Liver (tissue), 8 donors: ENCODE measurements at regions not wholly inside any gene's neighbourhood (a gene's known extent, or its start where the extent isn't known, plus 50 kb on each side); places are given as distances from the start of the nearest gene placed in this dataset.

ENCODE experiments used
- DNase-seq: peaks from one replicate; pipeline ENCODE4 v3.0.0-alpha.2; 2017; ENCODE audit warnings: low spot score
- H3K27ac ChIP-seq, 2 donors: one replicate each; pipeline ENCODE4 v1.7.0; 2013; ENCODE audit warnings: inconsistent platforms in 2 of 2, low read length in 2 of 2, control low read depth in 1 of 2, low read depth in 1 of 2, mild to moderate bottlenecking in 1 of 2
- H3K27me3 ChIP-seq, 4 donors: one replicate each; pipeline versions ENCODE4 v1.6.1 to v1.7.0; 2013; ENCODE audit warnings: low read length in 3 of 4, inconsistent platforms in 1 of 4, mild to moderate bottlenecking in 1 of 4, moderate library complexity in 1 of 4; ENCODE audit not compliant: control insufficient read depth in 4 of 4, insufficient read depth in 4 of 4
- H3K36me3 ChIP-seq, 4 donors: one replicate each; pipeline versions ENCODE4 v1.6.1 to v1.7.0; 2013; ENCODE audit warnings: low read length in 3 of 4, mild to moderate bottlenecking in 3 of 4, low read depth in 1 of 4, moderate library complexity in 1 of 4; ENCODE audit not compliant: control insufficient read depth in 4 of 4, insufficient read depth in 3 of 4
- H3K4me1 ChIP-seq, 4 donors: one replicate each; pipeline versions ENCODE4 v1.6.1 to v1.7.0; 2013; ENCODE audit warnings: low read length in 3 of 4, mild to moderate bottlenecking in 3 of 4, moderate library complexity in 1 of 4; ENCODE audit not compliant: control insufficient read depth in 4 of 4, insufficient read depth in 4 of 4
- H3K4me3 ChIP-seq, 3 donors: one replicate each; pipeline versions ENCODE4 v1.6.1 to v1.7.0; 2013; ENCODE audit warnings: low read length in 3 of 3, control low read depth in 1 of 3, low read depth in 1 of 3, mild to moderate bottlenecking in 1 of 3
- H3K9ac ChIP-seq, 2 donors: one replicate each; pipeline ENCODE4 v1.7.0; 2013; ENCODE audit warnings: low read length in 2 of 2, mild to moderate bottlenecking in 2 of 2, moderate library complexity in 2 of 2, control low read depth in 1 of 2, low read depth in 1 of 2
- H3K9me3 ChIP-seq, 4 donors: one replicate each; pipeline versions ENCODE4 v1.6.1 to v1.7.0; 2013; ENCODE audit warnings: low read length in 3 of 4; ENCODE audit not compliant: control insufficient read depth in 4 of 4
- EGR1 ChIP-seq, 2 donors: IDR thresholded peaks; 2 replicates each; pipeline ENCODE4 v1.6.1; 2016 to 2018; ENCODE audit warnings: antibody characterized with exemption in 2 of 2, low read depth in 2 of 2
- FOXA1 ChIP-seq: IDR thresholded peaks from 2 replicates; pipeline ENCODE4 v1.6.1; 2016; ENCODE audit warnings: antibody characterized with exemption
- FOXA2 ChIP-seq: IDR thresholded peaks from 2 replicates; pipeline ENCODE4 v1.6.1; 2016; ENCODE audit warnings: antibody characterized with exemption
- GABPA ChIP-seq, 2 donors: IDR thresholded peaks in 1 of 2; conservative IDR thresholded peaks in 1 of 2; 2 replicates each; pipeline ENCODE4 v1.6.1; 2016; ENCODE audit warnings: antibody characterized with exemption in 2 of 2, mild to moderate bottlenecking in 1 of 2, moderate library complexity in 1 of 2
- HNF4A ChIP-seq, 2 donors: conservative IDR thresholded peaks; 2 replicates each; pipeline ENCODE4 v1.6.1; 2016; ENCODE audit warnings: antibody characterized with exemption in 2 of 2, mild to moderate bottlenecking in 2 of 2
- HNF4G ChIP-seq: IDR thresholded peaks from 2 replicates; pipeline ENCODE4 v1.6.1; 2016; ENCODE audit warnings: antibody characterized with exemption
- JUND ChIP-seq, 2 donors: IDR thresholded peaks; 2 replicates each; pipeline ENCODE4 v1.6.1; 2016; ENCODE audit warnings: antibody characterized with exemption in 2 of 2
- NR2F2 ChIP-seq: IDR thresholded peaks from 2 replicates; pipeline ENCODE4 v1.6.1; 2016; ENCODE audit warnings: antibody characterized with exemption
- RAD21 ChIP-seq, 2 donors: IDR thresholded peaks; 2 replicates each; pipeline ENCODE4 v1.6.1; 2016; ENCODE audit warnings: antibody characterized with exemption in 2 of 2, mild to moderate bottlenecking in 2 of 2
- RXRA ChIP-seq, 2 donors: IDR thresholded peaks; 2 replicates each; pipeline ENCODE4 v1.6.1; 2017 to 2018; ENCODE audit warnings: antibody characterized with exemption in 2 of 2, mild to moderate bottlenecking in 1 of 2
- SP1 ChIP-seq: IDR thresholded peaks from 2 replicates; pipeline ENCODE4 v1.6.1; 2018; ENCODE audit warnings: antibody characterized with exemption, mild to moderate bottlenecking
- TAF1 ChIP-seq: conservative IDR thresholded peaks from 2 replicates; pipeline ENCODE4 v1.6.1; 2016; ENCODE audit warnings: antibody characterized with exemption, mild to moderate bottlenecking
- YY1 ChIP-seq: IDR thresholded peaks from 2 replicates; pipeline ENCODE4 v1.6.1; 2016; ENCODE audit warnings: antibody characterized with exemption, mild to moderate bottlenecking
- WGBS: extraction: QIAGEN DNeasy Blood & Tissue Kit; methylation state at CpG from one replicate; pipeline ENCODE4 v1.1.7; 2013; 5-methylcytosine and 5-hydroxymethylcytosine counted together
- TF ChIP-seq, protein P1 (sequence below): IDR thresholded peaks from 2 replicates; pipeline ENCODE4 v1.6.1; 2016; ENCODE audit warnings: antibody characterized with exemption, mild to moderate bottlenecking
- TF ChIP-seq, protein P2 (sequence below): IDR thresholded peaks from 2 replicates; pipeline ENCODE4 v1.6.1; 2016; ENCODE audit warnings: antibody characterized with exemption
- TF ChIP-seq, protein P3 (sequence below): fragments of 150-350 bp; IDR thresholded peaks from 2 replicates; pipeline ENCODE4 v1.5.1; 2017; ENCODE audit warnings: improper control_type of control experiment, low read depth, low read length; ENCODE audit not compliant: missing input control
- TF ChIP-seq, protein P4 (sequence below): IDR thresholded peaks from 2 replicates; pipeline ENCODE4 v1.6.1; 2016; ENCODE audit warnings: antibody characterized with exemption
- TF ChIP-seq, protein P5 (sequence below): IDR thresholded peaks from 2 replicates; pipeline ENCODE4 v1.6.1; 2016; ENCODE audit warnings: antibody characterized with exemption
- donor health status: healthy.
- donor health status: healthy.
- donor health status: healthy.
- donor health status: healthy.
- donor health status: healthy.

DNA sequence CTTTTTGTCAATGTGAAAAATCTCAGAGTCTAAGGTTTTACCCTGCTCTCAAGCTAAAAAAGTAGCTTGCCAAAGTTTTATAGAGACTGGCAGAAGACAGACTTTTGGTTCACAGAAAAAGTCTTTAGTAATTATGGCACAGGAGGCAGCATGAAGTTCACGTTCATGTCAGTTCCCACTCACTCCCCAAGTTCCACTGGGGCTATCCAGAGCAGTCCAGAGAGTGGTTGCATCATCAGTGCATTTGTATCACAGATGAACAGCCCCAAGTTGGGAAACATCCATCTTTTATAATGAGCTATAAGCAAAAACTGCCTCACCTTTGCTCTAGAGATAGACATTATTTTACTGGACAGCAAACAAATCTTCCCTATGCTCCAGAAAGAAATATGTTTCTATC is 454.1 kb upstream of the AGTR1 start (continued):
- TF ChIP-seq, protein P1, sequence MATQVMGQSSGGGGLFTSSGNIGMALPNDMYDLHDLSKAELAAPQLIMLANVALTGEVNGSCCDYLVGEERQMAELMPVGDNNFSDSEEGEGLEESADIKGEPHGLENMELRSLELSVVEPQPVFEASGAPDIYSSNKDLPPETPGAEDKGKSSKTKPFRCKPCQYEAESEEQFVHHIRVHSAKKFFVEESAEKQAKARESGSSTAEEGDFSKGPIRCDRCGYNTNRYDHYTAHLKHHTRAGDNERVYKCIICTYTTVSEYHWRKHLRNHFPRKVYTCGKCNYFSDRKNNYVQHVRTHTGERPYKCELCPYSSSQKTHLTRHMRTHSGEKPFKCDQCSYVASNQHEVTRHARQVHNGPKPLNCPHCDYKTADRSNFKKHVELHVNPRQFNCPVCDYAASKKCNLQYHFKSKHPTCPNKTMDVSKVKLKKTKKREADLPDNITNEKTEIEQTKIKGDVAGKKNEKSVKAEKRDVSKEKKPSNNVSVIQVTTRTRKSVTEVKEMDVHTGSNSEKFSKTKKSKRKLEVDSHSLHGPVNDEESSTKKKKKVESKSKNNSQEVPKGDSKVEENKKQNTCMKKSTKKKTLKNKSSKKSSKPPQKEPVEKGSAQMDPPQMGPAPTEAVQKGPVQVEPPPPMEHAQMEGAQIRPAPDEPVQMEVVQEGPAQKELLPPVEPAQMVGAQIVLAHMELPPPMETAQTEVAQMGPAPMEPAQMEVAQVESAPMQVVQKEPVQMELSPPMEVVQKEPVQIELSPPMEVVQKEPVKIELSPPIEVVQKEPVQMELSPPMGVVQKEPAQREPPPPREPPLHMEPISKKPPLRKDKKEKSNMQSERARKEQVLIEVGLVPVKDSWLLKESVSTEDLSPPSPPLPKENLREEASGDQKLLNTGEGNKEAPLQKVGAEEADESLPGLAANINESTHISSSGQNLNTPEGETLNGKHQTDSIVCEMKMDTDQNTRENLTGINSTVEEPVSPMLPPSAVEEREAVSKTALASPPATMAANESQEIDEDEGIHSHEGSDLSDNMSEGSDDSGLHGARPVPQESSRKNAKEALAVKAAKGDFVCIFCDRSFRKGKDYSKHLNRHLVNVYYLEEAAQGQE, result no peak
- TF ChIP-seq HNF4G (no peak), RAD21 (IDR thresholded peaks at IDR 0.05) (no peak), FOXA2 (no peak), RXRA (IDR thresholded peaks at IDR 0.05) (no peak), SP1 (no peak), HNF4A (conservative IDR thresholded peaks at IDR 0.05) (no peak), JUND (IDR thresholded peaks at IDR 0.05) (no peak), FOXA1 (no peak), EGR1 (IDR thresholded peaks at IDR 0.05; ENCODE audit: low read depth in 2 of 2) (no peak)
- TF ChIP-seq, protein P2, sequence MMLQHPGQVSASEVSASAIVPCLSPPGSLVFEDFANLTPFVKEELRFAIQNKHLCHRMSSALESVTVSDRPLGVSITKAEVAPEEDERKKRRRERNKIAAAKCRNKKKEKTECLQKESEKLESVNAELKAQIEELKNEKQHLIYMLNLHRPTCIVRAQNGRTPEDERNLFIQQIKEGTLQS, result no peak

DNA sequence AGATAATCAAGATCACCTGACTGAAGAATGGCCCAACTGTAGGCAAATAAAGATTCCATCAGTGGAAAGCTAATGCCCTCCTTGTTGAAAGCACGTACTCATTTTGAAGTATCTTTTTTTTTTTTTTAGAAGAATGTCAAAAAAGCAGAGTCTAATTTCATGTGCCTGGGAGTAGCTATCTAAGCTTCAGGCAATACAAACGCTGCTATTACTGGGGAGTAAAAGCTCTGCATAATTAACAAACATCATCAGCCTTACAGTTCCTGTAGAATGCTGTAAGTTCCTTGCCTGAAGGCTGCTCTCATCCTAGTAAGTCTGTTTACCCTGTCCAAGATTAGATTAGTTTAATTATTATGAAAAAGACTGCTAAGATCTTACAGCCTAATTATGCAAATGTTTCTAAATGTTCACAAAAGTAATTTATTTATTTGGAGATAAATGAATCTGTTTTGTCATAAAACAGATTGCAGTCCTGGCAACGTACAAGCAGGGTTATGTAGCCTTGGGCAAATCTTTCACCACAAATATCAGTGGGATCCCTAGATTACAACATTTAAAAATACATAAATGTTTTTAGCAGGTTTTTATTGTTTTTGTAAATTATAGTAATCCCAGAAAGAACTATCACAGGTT is 451.3 kb upstream of the AGTR1 start:
- TF ChIP-seq YY1, result no peak
- TF ChIP-seq JUND (IDR thresholded peaks at IDR 0.05), result no peak
- TF ChIP-seq HNF4G, result no peak
- TF ChIP-seq, protein P3, sequence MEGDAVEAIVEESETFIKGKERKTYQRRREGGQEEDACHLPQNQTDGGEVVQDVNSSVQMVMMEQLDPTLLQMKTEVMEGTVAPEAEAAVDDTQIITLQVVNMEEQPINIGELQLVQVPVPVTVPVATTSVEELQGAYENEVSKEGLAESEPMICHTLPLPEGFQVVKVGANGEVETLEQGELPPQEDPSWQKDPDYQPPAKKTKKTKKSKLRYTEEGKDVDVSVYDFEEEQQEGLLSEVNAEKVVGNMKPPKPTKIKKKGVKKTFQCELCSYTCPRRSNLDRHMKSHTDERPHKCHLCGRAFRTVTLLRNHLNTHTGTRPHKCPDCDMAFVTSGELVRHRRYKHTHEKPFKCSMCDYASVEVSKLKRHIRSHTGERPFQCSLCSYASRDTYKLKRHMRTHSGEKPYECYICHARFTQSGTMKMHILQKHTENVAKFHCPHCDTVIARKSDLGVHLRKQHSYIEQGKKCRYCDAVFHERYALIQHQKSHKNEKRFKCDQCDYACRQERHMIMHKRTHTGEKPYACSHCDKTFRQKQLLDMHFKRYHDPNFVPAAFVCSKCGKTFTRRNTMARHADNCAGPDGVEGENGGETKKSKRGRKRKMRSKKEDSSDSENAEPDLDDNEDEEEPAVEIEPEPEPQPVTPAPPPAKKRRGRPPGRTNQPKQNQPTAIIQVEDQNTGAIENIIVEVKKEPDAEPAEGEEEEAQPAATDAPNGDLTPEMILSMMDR, result no peak
- TF ChIP-seq, protein P1, result no peak
- no peak for TF ChIP-seq EGR1 (IDR thresholded peaks at IDR 0.05; ENCODE audit: low read depth in 2 of 2)
- TF ChIP-seq GABPA (IDR thresholded peaks at IDR 0.05 in 1 of 2, conservative IDR thresholded peaks at IDR 0.05 in 1 of 2), result no peak
- TF ChIP-seq SP1, result no peak
- TF ChIP-seq RXRA (IDR thresholded peaks at IDR 0.05), result no peak
- TF ChIP-seq TAF1, result no peak
- TF ChIP-seq, protein P4, sequence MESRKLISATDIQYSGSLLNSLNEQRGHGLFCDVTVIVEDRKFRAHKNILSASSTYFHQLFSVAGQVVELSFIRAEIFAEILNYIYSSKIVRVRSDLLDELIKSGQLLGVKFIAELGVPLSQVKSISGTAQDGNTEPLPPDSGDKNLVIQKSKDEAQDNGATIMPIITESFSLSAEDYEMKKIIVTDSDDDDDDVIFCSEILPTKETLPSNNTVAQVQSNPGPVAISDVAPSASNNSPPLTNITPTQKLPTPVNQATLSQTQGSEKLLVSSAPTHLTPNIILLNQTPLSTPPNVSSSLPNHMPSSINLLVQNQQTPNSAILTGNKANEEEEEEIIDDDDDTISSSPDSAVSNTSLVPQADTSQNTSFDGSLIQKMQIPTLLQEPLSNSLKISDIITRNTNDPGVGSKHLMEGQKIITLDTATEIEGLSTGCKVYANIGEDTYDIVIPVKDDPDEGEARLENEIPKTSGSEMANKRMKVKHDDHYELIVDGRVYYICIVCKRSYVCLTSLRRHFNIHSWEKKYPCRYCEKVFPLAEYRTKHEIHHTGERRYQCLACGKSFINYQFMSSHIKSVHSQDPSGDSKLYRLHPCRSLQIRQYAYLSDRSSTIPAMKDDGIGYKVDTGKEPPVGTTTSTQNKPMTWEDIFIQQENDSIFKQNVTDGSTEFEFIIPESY, result no peak
- TF ChIP-seq FOXA1, result no peak
- no peak for TF ChIP-seq FOXA2
- TF ChIP-seq, protein P5, sequence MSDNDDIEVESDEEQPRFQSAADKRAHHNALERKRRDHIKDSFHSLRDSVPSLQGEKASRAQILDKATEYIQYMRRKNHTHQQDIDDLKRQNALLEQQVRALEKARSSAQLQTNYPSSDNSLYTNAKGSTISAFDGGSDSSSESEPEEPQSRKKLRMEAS, result no peak
- TF ChIP-seq HNF4A (conservative IDR thresholded peaks at IDR 0.05), result no peak
- TF ChIP-seq, protein P2, result no peak
- TF ChIP-seq NR2F2, result no peak
- TF ChIP-seq RAD21 (IDR thresholded peaks at IDR 0.05), result no peak
- WGBS, result 47% methylated on average over 3 of the region's 3 CpGs
- Histone ChIP-seq H3K27ac (no peak overlapping the region), H3K9me3 (no peaks in the 10 kb centered on the region), H3K27me3 (no peaks in the 10 kb centered on the region), H3K36me3 (no peaks in the 10 kb centered on the region), H3K4me1 (no peaks in the 10 kb centered on the region), H3K4me3 (no peak overlapping the region), H3K9ac (no peak overlapping the region)
- DNase-seq, result no peak
